WI38 (cell line): ENCODE measurements at regions not wholly inside any gene's neighbourhood (a gene's known extent, or its start where the extent isn't known, plus 50 kb on each side); places are given as distances from the start of the nearest gene placed in this dataset.

Experiments
- H3K4me3 ChIP-seq: 2 replicates; pipeline ENCODE4 v1.5.1; 2011; ENCODE audit warnings: low read depth, mild to moderate bottlenecking, control low read depth, low read length
- TF ChIP-seq, protein P1 (sequence below): IDR thresholded peaks from 2 replicates; pipeline ENCODE4 v1.5.1; 2012; ENCODE audit warnings: low read depth, mild to moderate bottlenecking, control low read depth, low read length

DNA sequence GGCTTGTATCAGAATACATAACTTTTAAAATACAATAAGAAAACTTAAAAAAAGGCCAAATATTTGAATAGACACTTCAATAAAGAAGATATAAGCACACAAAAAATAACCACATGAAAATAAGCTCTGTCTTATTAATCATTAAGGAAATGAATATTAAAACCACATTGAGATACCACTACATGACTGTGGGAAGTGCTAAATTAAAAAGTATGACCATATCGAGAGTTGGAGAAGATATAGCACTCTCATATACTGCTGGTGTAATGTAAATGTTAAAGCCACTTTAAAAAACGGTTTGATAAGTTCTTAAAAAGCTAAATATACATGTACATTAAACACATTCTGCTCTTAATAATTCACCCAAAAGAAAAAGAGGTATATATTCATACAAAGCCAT is 104.6 kb upstream of the TRIB2 start:
- no peak overlapping the region for H3K4me3 ChIP-seq
- TF ChIP-seq, protein P1, sequence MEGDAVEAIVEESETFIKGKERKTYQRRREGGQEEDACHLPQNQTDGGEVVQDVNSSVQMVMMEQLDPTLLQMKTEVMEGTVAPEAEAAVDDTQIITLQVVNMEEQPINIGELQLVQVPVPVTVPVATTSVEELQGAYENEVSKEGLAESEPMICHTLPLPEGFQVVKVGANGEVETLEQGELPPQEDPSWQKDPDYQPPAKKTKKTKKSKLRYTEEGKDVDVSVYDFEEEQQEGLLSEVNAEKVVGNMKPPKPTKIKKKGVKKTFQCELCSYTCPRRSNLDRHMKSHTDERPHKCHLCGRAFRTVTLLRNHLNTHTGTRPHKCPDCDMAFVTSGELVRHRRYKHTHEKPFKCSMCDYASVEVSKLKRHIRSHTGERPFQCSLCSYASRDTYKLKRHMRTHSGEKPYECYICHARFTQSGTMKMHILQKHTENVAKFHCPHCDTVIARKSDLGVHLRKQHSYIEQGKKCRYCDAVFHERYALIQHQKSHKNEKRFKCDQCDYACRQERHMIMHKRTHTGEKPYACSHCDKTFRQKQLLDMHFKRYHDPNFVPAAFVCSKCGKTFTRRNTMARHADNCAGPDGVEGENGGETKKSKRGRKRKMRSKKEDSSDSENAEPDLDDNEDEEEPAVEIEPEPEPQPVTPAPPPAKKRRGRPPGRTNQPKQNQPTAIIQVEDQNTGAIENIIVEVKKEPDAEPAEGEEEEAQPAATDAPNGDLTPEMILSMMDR = no peak

DNA sequence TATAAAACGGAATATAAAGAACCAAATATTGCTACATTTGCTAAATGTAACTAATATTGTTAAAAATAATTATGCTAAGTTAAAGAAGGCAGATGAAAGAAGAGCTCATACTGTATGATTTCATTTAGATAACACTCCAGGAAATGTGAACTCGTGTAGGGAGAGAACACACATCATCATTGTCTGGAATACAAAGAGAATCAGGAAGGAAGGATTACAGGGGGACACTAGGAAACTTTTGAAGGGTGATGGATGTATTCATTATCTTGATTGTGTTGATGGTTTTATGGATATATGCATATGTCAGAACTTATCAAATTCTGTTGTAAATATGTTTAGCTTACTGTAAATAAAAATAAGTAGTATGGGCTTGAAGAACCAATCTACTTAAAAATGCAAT is 104.1 kb upstream of the TRIB2 start:
- TF ChIP-seq, protein P1 = no peak
- no peak overlapping the region for H3K4me3 ChIP-seq

DNA sequence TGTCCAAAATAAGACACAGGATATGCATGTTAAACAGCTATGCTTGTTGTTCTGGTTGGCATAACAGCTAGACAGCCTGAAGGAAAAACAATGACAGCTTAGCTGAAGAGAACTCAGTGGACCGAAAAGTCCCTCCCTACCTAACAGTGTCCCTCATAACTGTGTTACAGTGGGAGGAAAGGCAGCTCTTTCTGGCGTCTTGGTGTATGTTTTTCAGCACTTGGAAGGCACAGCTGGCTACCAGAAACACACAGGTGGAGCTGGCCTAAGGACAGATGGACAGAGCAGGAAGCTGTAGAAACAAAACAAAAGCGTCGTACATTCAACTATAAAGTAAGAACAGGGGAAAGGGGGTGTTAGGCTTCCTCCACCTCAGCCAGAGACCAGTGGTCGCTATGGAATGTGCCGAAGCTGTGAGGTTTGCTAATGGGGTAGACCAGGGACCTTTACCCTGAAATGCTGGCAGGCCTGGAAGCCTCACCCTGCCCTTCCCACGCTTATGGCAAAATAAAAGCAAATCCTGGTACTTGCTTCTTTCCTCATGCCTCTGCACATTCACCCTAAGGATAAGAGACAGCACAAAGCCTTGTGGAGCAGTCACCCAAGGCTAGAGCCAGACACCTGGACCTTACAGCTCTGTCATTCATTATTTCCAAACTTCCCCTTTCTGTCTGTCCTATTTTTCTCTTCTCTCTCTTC is 103.5 kb upstream of the TRIB2 start:
- H3K4me3 ChIP-seq = no peak overlapping the region
- TF ChIP-seq, protein P1 = no peak

DNA sequence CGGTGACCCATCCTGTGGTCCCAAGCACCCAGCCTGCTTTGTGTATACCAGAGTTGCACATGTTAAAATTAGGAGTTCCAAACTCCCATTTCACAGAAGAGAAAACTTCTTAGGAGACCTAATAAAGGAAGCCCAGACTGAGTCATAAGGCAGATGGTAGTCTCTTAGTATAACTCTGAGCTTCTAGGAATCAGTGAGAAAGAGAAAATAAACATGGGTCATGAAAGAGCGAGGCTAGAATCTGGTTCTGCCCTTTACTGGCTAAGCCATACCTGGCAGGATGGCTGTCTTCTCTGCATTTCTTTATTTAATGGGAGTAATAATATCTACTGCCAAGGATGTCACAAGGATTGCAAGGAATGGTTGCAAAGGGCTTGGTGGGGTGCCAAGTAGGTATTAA is 101.2 kb upstream of the TRIB2 start:
- H3K4me3 ChIP-seq = no peak overlapping the region
- TF ChIP-seq, protein P1 = no peak

DNA sequence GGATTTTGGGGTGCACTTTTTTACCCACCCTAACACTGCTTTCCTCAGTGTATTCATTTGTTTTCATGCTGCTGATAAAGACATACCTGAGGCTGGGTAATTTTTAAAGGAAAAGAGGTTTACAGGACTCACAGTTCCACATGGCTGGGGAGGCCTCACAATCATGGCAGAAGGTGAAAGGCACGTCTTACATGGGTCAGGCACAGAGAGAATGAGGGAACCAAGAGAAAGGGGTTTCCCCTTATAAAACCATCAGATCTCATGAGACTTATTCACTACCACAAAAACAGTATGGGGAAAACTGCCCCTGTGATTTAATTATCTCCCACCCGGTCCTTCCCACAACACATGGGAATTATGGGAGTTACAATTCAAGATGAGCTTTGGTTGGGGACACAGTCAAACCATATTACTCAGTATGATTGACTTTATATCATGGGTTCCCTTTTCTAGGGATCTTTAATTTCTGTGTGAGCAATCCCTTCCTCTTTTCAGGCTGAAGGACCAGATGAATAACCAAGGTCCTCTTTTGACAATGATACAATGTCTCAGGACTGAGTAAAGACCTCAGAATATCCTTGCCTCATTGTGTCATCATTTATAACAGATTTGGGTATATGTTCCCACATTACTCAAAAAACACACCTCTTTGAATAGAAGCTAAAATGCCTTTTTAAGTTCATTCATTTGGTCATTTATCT is 100.1 kb upstream of the TRIB2 start:
- H3K4me3 ChIP-seq = no peak overlapping the region
- TF ChIP-seq, protein P1 = no peak

DNA sequence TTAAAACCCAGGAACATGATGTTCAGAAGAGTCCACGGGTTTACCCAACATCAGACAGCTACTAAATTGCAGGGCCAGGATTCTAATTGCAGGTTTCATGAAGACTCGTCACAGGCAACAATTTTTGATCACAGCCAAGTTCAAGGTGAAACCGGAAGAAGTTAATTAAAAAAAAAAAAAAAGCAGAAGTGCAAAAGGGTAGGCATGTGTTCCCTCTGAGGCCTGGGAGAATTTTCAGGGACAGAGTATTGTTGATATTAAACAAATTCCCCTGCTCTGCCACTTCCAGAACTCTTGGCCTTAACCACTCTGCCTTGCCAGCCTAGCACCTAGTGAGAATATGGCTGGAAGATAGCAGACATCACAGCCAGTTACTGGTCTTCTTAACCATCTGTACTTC is 99.4 kb upstream of the TRIB2 start:
- TF ChIP-seq, protein P1 = no peak
- H3K4me3 ChIP-seq = no peak overlapping the region

DNA sequence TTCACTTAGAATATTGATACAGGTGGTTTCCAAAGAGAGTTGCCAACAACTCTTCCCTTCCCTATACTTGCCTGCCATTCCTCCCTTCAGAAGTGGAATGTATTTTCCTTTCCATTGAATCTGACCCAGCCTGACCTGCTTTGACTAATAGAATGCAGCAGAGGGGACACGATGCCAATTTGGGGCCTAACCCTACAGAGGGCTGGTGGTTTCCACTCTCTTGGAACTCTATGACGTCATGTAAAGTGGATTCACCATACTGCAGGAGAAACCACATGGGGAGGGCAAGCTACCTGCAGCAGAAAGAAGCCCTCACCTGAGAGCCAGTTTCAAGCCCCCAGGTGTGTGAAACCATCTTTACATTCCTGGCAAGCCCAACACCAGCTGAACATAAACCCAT is 98.9 kb upstream of the TRIB2 start:
- no peak overlapping the region for H3K4me3 ChIP-seq
- TF ChIP-seq, protein P1 = no peak
